NCI-H2107 treated with DMSO at 0.1 percent for 48 hours (cell line): ENCODE measurements at regions not wholly inside any gene's neighbourhood (a gene's known extent, or its start where the extent isn't known, plus 50 kb on each side); places are given as distances from the start of the nearest gene placed in this dataset.

Experiments
- DNase-seq: peaks from one replicate; lab custom pipeline; 2025; ENCODE audit not compliant: unreplicated experiment; lab: John Stamatoyannopoulos, UW

GRCh38 chr12:74981541-74981940 lies 228.1 kb downstream of the KCNC2 start:
- no peak for DNase-seq

GRCh38 chr12:74983917-74984316 lies 225.7 kb downstream of the KCNC2 start:
- no peak for DNase-seq

- no peak for DNase-seq
Measured at GRCh38 chr12:74984631-74985030, 225.0 kb downstream of the KCNC2 start.

GRCh38 chr12:74985293-74985985 lies 224.2 kb downstream of the KCNC2 start:
- no peak for DNase-seq

GRCh38 chr12:74985986-74986319 lies 223.7 kb downstream of the KCNC2 start:
- no peak for DNase-seq

GRCh38 chr12:74988156-74988555 lies 221.5 kb downstream of the KCNC2 start:
- DNase-seq = no peak
